ENCODE measurements at regions not wholly inside any gene's neighbourhood (a gene's known extent, or its start where the extent isn't known, plus 50 kb on each side); places are given as distances from the start of the nearest gene placed in this dataset.

DNA sequence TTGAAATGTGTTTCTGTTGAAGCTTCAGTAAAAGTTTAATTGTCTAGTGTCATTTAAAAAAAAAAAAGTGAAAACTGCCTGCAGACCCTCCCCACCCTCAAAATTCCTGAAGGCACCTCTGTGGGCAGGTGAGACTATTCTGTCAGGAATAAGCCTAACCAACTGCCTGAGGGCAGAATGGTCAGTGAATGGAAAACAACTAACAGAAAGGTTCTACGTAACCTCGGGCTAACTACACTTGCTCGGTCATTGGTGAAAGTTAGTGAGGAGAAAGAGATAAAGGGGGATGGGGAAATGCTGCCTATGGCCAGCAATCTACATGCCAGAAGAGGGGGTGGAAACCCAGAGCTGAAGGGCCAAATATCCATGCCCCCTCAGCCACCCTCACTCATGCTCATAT, 108.6 kb upstream of the SLC24A5 start:
- TF ChIP-seq POLR2A (IDR thresholded peaks at IDR 0.05) (no peak), EP300 (IDR thresholded peaks at IDR 0.05) (no peak)
- TF ChIP-seq, protein P1, sequence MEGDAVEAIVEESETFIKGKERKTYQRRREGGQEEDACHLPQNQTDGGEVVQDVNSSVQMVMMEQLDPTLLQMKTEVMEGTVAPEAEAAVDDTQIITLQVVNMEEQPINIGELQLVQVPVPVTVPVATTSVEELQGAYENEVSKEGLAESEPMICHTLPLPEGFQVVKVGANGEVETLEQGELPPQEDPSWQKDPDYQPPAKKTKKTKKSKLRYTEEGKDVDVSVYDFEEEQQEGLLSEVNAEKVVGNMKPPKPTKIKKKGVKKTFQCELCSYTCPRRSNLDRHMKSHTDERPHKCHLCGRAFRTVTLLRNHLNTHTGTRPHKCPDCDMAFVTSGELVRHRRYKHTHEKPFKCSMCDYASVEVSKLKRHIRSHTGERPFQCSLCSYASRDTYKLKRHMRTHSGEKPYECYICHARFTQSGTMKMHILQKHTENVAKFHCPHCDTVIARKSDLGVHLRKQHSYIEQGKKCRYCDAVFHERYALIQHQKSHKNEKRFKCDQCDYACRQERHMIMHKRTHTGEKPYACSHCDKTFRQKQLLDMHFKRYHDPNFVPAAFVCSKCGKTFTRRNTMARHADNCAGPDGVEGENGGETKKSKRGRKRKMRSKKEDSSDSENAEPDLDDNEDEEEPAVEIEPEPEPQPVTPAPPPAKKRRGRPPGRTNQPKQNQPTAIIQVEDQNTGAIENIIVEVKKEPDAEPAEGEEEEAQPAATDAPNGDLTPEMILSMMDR (IDR thresholded peaks at IDR 0.05), result no peak

Data from ovary (tissue), 3 donors.